ENCODE measurements at regions not wholly inside any gene's neighbourhood (a gene's known extent, or its start where the extent isn't known, plus 50 kb on each side); places are given as distances from the start of the nearest gene placed in this dataset.
"Not testable (repeated sequence)": the region's sequence is repeated elsewhere in the genome, so short reads cannot be mapped to it uniquely, and the experiment has no call there.

- H3K14ac ChIP-seq (ENCODE audit: insufficient read length); H4K20me1 ChIP-seq (replicated peaks in 1 of 2; ENCODE audit: control insufficient read depth in 1 of 2, insufficient read depth in 2 of 2, low read length in 2 of 2); H4K5ac ChIP-seq (ENCODE audit: insufficient read length, low read depth, low read length); POLR2A ChIA-PET (ENCODE audit: partially characterized antibody); H3K56ac ChIP-seq (replicated peaks; ENCODE audit: insufficient read length, low read depth, low read length); H2AK5ac ChIP-seq (ENCODE audit: low read depth, low read length); H2AFZ ChIP-seq (ENCODE audit: low read length); H3K36me3 ChIP-seq (ENCODE audit: control insufficient read depth in 2 of 4, insufficient read depth in 4 of 4, low read length in 3 of 4); DNase-seq (ENCODE audit: low read depth in 1 of 2, low spot score in 2 of 2); H2BK12ac ChIP-seq (ENCODE audit: low read depth, low read length); H3K4me2 ChIP-seq (ENCODE audit: insufficient read depth in 1 of 2, low read depth in 2 of 2, low read length in 2 of 2); H3K79me2 ChIP-seq (ENCODE audit: control insufficient read depth in 1 of 2, insufficient read depth in 2 of 2, low read length in 2 of 2); H4K8ac ChIP-seq (ENCODE audit: extremely low read depth, insufficient read depth, low read length); H3K27me3 ChIP-seq (replicated peaks in 1 of 4; ENCODE audit: control insufficient read depth in 3 of 4, extremely low read depth in 1 of 4, insufficient read depth in 3 of 4, low read length in 3 of 4); H3K4ac ChIP-seq (replicated peaks; ENCODE audit: insufficient read length, low read depth, low read length); H3K4me3 ChIP-seq (ENCODE audit: extremely low read depth in 1 of 4, insufficient read depth in 2 of 4, low read depth in 3 of 4, low read length in 4 of 4); H4K91ac ChIP-seq (replicated peaks; ENCODE audit: insufficient read length, low read length); H2BK120ac ChIP-seq (replicated peaks; ENCODE audit: low read depth, low read length); H3K9me3 ChIP-seq (ENCODE audit: insufficient read depth in 2 of 2, low read depth in 1 of 2, low read length in 1 of 2); H3K18ac ChIP-seq (ENCODE audit: extremely low read depth, low read length); H3K27ac ChIP-seq (ENCODE audit: low read depth, low read length); H2BK5ac ChIP-seq (ENCODE audit: low read depth, low read length); FAIRE-seq; H2BK15ac ChIP-seq (ENCODE audit: low read length); H3K9ac ChIP-seq (replicated peaks in 1 of 4; ENCODE audit: extremely low read depth in 1 of 4, low read depth in 3 of 4, low read length in 3 of 4); H3K4me1 ChIP-seq (replicated peaks in 1 of 4; ENCODE audit: control insufficient read depth in 3 of 4, insufficient read depth in 4 of 4, low read length in 3 of 4); H2BK20ac ChIP-seq (ENCODE audit: low read length); H3K23me2 ChIP-seq (ENCODE audit: low read depth, low read length); H3K23ac ChIP-seq (ENCODE audit: insufficient read length); H3K79me1 ChIP-seq (ENCODE audit: low read depth, low read length): not testable (repeated sequence)
- WGBS, 2 experiments (ENCODE audit: extremely low coverage in 1 of 2, insufficient coverage in 1 of 2, insufficient read length in 1 of 2, insufficient replicate concordance in 2 of 2, low coverage in 1 of 2, low lambda C conversion rate in 2 of 2, missing lambda C conversion rate in 1 of 2) = 87% methylated on average over 4 of the region's 4 CpGs; no CpG with 5 or more reads in 1 of the 2 experiments
- CTCF ChIA-PET (ENCODE audit: partially characterized antibody) = interaction anchor here (1.6 kb wide), 1 partner anchor 8 kb away, joined by 5 read pairs; no protein-coding TSS in a partner anchor
Observed at GRCh38 chr10:33909476-33909875, 575.0 kb upstream of the NRP1 start.

Data from H1 (cell line).